AG10803 (cell line): ENCODE measurements at regions not wholly inside any gene's neighbourhood (a gene's known extent, or its start where the extent isn't known, plus 50 kb on each side); places are given as distances from the start of the nearest gene placed in this dataset.

Experiments
- DNase-seq: peaks from one replicate; pipeline ENCODE4 v3.0.0; 2010; ENCODE audit warnings: low read depth
- H3K4me3 ChIP-seq: 2 replicates; pipeline ENCODE4 v1.5.1; 2011; ENCODE audit warnings: mild to moderate bottlenecking, low read length, control low read depth
- CTCF ChIP-seq: conservative IDR thresholded peaks from 2 replicates; pipeline ENCODE4 v1.5.1; 2011; ENCODE audit warnings: mild to moderate bottlenecking, low read length, control low read depth, inconsistent platforms

- H3K4me3 ChIP-seq = no peak overlapping the region
- no peak for DNase-seq
- no peak for TF ChIP-seq CTCF
These were observed 385.6 kb downstream of the SHQ1 start for GRCh38 chr3:72462595-72463011.

GRCh38 chr3:72461787-72462186, 386.5 kb downstream of the SHQ1 start:
- TF ChIP-seq CTCF = no peak
- DNase-seq = no peak
- no peak overlapping the region for H3K4me3 ChIP-seq

- TF ChIP-seq CTCF = no peak
- DNase-seq = no peak
- no peak overlapping the region for H3K4me3 ChIP-seq
These were observed 387.8 kb downstream of the SHQ1 start for GRCh38 chr3:72460205-72461174.

GRCh38 chr3:72459588-72459987, 388.7 kb downstream of the SHQ1 start:
- TF ChIP-seq CTCF = no peak
- no peak for DNase-seq
- H3K4me3 ChIP-seq = no peak overlapping the region

- DNase-seq = no peak
- no peak for TF ChIP-seq CTCF
- H3K4me3 ChIP-seq = no peak overlapping the region
These were observed 389.9 kb downstream of the SHQ1 start for GRCh38 chr3:72458375-72458774.

- no peak for TF ChIP-seq CTCF
- no peak for DNase-seq
- H3K4me3 ChIP-seq = no peak overlapping the region
These were observed 393.8 kb downstream of the SHQ1 start for GRCh38 chr3:72454441-72454840.

- no peak for TF ChIP-seq CTCF
- no peak for DNase-seq
These were observed 394.5 kb downstream of the SHQ1 start for GRCh38 chr3:72453706-72454105.

More at GRCh38 chr3:72453706-72454105, 394.5 kb downstream of the SHQ1 start:
- no peak overlapping the region for H3K4me3 ChIP-seq
